Loucy (cell line): ENCODE measurements at regions not wholly inside any gene's neighbourhood (a gene's known extent, or its start where the extent isn't known, plus 50 kb on each side); places are given as distances from the start of the nearest gene placed in this dataset.

Experiments
- H2AFZ ChIP-seq: fragments of 200-600 bp; sonication (generic); 2 replicates; pipeline ENCODE4 v1.6.0; 2016; ENCODE audit warnings: antibody characterized with exemption, mild to moderate bottlenecking, low read length, moderate library complexity
- H3F3A ChIP-seq: fragments of 200-600 bp; 2 replicates; pipeline ENCODE4 v1.6.0; 2016; ENCODE audit warnings: antibody characterized with exemption, low read depth, mild to moderate bottlenecking
- H3K27me3 ChIP-seq: fragments of 200-600 bp; sonication (generic); 2 replicates; pipeline ENCODE4 v1.6.1; 2014; ENCODE audit warnings: low read length, mild to moderate bottlenecking; ENCODE audit not compliant: insufficient read depth, poor library complexity, severe bottlenecking
- H3K36me3 ChIP-seq: fragments of 200-600 bp; sonication (generic); 2 replicates; pipeline ENCODE4 v1.6.1; 2016; ENCODE audit warnings: low read length; ENCODE audit not compliant: insufficient read depth
- H3K4me1 ChIP-seq: fragments of 200-600 bp; sonication (generic); 2 replicates; pipeline ENCODE4 v1.5.1; 2014; ENCODE audit warnings: low read length, mild to moderate bottlenecking; ENCODE audit not compliant: insufficient read depth, poor library complexity, severe bottlenecking
- H3K4me2 ChIP-seq: fragments of 200-600 bp; sonication (generic); 2 replicates; pipeline ENCODE4 v1.6.0; 2014; ENCODE audit warnings: antibody characterized with exemption, low read length, low read depth, mild to moderate bottlenecking; ENCODE audit not compliant: poor library complexity, severe bottlenecking
- H3K4me3 ChIP-seq: fragments of 200-600 bp; sonication (generic); 2 replicates; pipeline ENCODE4 v1.5.1; 2014; ENCODE audit warnings: low read length, mild to moderate bottlenecking, mixed read lengths; ENCODE audit not compliant: poor library complexity, severe bottlenecking
- H3K79me2 ChIP-seq: fragments of 200-600 bp; sonication (generic); 2 replicates; pipeline ENCODE4 v1.6.1; 2014; ENCODE audit warnings: low read length; ENCODE audit not compliant: insufficient read depth
- H3K9ac ChIP-seq: fragments of 200-600 bp; sonication (generic); 2 replicates; pipeline ENCODE4 v1.6.0; 2014; ENCODE audit warnings: mild to moderate bottlenecking, low read depth, low read length, moderate library complexity; ENCODE audit not compliant: poor library complexity, severe bottlenecking
- H3K9me2 ChIP-seq: fragments of 200-600 bp; sonication (generic); replicated peaks from 2 replicates; pipeline ENCODE4 v1.6.1; 2016; ENCODE audit warnings: low read depth, low read length, mixed read lengths
- H3K9me3 ChIP-seq: fragments of 200-600 bp; sonication (generic); 2 replicates; pipeline ENCODE4 v1.6.1; 2014; ENCODE audit warnings: mild to moderate bottlenecking, antibody characterized with exemption, low read length, low read depth; ENCODE audit not compliant: insufficient read depth
- H4K20me1 ChIP-seq: fragments of 200-600 bp; sonication (generic); 2 replicates; pipeline ENCODE4 v1.6.0; 2014; ENCODE audit warnings: antibody characterized with exemption, low read length, mild to moderate bottlenecking; ENCODE audit not compliant: insufficient read depth, poor library complexity, severe bottlenecking
- EZH2phosphoT487 ChIP-seq: fragments of 200-600 bp; IDR thresholded peaks from 2 replicates; pipeline ENCODE4 v1.6.1; 2018; ENCODE audit warnings: antibody characterized with exemption, mild to moderate bottlenecking, moderate library complexity, borderline replicate concordance
- TF ChIP-seq, protein P1 (sequence below): fragments of 200-600 bp; sonication (generic); conservative IDR thresholded peaks from 2 replicates; pipeline ENCODE4 v1.5.1; 2014; ENCODE audit warnings: mild to moderate bottlenecking, antibody characterized with exemption, low read length

DNA sequence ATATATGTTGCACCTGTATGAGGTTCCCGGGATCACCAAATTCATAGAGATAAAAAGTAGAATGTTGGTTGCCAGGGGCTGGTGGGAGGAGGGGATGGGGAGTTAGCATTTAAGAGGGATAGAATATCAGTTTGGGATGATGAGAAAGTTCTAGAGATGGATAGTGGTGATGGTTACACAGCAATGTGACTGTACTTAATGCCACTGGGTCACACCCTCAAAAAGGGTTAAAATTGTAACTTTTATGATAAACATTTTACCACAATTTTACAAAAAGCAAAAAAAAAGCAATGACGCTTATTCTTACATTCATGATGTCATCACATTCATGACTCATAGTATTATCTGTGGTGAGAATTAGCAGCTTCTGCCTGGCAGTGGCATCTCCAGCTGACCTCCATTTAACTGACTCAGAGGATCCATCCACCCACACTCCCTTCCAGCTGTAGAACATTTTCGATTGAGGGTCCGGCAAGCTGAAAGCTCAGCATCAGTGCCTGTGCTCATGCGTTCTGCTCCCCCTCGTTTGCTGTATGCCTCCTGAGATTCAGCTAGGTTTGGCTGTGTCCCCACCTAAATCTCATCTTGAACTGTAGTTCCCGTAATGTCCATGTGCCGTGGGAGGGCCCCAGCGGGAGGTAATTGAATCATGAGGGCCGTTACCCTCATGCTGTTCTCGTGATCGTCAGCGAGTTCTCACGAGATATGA, 64.8 kb upstream of the TMEM260 start:
- no peaks in the 10 kb centered on the region for H3F3A ChIP-seq
- H3K4me1 ChIP-seq: no peaks in the 10 kb centered on the region
- no peaks in the 10 kb centered on the region for H3K9me2 ChIP-seq
- no peaks in the 10 kb centered on the region for H3K36me3 ChIP-seq
- no peak overlapping the region for H3K9ac ChIP-seq
- no peaks in the 10 kb centered on the region for H3K9me3 ChIP-seq
- no peaks in the 10 kb centered on the region for H3K27me3 ChIP-seq
- no peak overlapping the region for H3K4me3 ChIP-seq
- no peak overlapping the region for H2AFZ ChIP-seq
- H4K20me1 ChIP-seq: no peaks in the 10 kb centered on the region
- TF ChIP-seq, protein P1, sequence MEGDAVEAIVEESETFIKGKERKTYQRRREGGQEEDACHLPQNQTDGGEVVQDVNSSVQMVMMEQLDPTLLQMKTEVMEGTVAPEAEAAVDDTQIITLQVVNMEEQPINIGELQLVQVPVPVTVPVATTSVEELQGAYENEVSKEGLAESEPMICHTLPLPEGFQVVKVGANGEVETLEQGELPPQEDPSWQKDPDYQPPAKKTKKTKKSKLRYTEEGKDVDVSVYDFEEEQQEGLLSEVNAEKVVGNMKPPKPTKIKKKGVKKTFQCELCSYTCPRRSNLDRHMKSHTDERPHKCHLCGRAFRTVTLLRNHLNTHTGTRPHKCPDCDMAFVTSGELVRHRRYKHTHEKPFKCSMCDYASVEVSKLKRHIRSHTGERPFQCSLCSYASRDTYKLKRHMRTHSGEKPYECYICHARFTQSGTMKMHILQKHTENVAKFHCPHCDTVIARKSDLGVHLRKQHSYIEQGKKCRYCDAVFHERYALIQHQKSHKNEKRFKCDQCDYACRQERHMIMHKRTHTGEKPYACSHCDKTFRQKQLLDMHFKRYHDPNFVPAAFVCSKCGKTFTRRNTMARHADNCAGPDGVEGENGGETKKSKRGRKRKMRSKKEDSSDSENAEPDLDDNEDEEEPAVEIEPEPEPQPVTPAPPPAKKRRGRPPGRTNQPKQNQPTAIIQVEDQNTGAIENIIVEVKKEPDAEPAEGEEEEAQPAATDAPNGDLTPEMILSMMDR: no peak
- TF ChIP-seq EZH2phosphoT487: no peak
- no peak overlapping the region for H3K4me2 ChIP-seq
- H3K79me2 ChIP-seq: no peaks in the 10 kb centered on the region

GRCh38 chr14:56515739-56516138, 63.9 kb upstream of the TMEM260 start:
- no peak overlapping the region for H3K4me2 ChIP-seq
- H3F3A ChIP-seq: no peaks in the 10 kb centered on the region
- no peaks in the 10 kb centered on the region for H3K9me3 ChIP-seq
- H3K4me1 ChIP-seq: no peaks in the 10 kb centered on the region
- no peaks in the 10 kb centered on the region for H3K79me2 ChIP-seq
- no peaks in the 10 kb centered on the region for H4K20me1 ChIP-seq
- TF ChIP-seq, protein P1: no peak
- no peak for TF ChIP-seq EZH2phosphoT487
- no peaks in the 10 kb centered on the region for H3K27me3 ChIP-seq
- no peaks in the 10 kb centered on the region for H3K36me3 ChIP-seq
- H2AFZ ChIP-seq: no peak overlapping the region
- no peaks in the 10 kb centered on the region for H3K9me2 ChIP-seq
- no peak overlapping the region for H3K9ac ChIP-seq
- no peak overlapping the region for H3K4me3 ChIP-seq

DNA sequence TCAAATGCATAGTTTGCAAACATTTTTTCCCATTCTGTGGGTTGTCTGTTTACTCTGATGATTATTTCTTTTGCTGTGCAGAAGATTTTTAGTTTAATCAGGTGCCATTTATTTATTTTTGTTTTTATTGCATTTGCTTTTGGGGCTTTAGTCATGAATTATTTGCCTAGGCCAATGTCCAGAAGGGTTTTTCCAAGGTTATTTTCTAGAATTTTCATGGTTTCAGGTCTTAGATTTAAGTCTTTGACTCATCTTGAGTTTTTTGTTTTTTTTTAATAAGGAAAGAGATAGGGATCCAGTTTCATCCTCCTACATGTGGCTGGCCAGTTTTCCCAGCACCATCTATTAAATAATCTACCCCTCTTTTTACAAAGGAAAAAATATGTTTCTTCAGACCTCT, 57.2 kb upstream of the TMEM260 start:
- no peak overlapping the region for H3K4me3 ChIP-seq
- H3K9me2 ChIP-seq: no peaks in the 10 kb centered on the region
- no peaks in the 10 kb centered on the region for H4K20me1 ChIP-seq
- no peak overlapping the region for H2AFZ ChIP-seq
- H3K4me2 ChIP-seq: no peak overlapping the region
- no peaks in the 10 kb centered on the region for H3K9me3 ChIP-seq
- H3K9ac ChIP-seq: no peak overlapping the region
- H3K79me2 ChIP-seq: no peaks in the 10 kb centered on the region
- H3F3A ChIP-seq: no peaks in the 10 kb centered on the region
- no peaks in the 10 kb centered on the region for H3K4me1 ChIP-seq
- TF ChIP-seq, protein P1: no peak
- TF ChIP-seq EZH2phosphoT487: no peak
- no peaks in the 10 kb centered on the region for H3K36me3 ChIP-seq
- no peaks in the 10 kb centered on the region for H3K27me3 ChIP-seq
